NB4 (cell line): ENCODE measurements at regions not wholly inside any gene's neighbourhood (a gene's known extent, or its start where the extent isn't known, plus 50 kb on each side); places are given as distances from the start of the nearest gene placed in this dataset.

Experiments
- MYC ChIP-seq: IDR thresholded peaks from 2 replicates; pipeline ENCODE4 v1.6.1; 2011; ENCODE audit warnings: low read depth, low read length
- POLR2A ChIP-seq: IDR thresholded peaks from 2 replicates; pipeline ENCODE4 v1.6.1; 2011; ENCODE audit warnings: mild to moderate bottlenecking; ENCODE audit not compliant: insufficient read length; ENCODE audit errors: extremely low read depth
- TF ChIP-seq, protein P1 (sequence below): IDR thresholded peaks from one replicate; pipeline ENCODE4 v1.5.1; 2012; ENCODE audit warnings: low read depth, low read length

DNA sequence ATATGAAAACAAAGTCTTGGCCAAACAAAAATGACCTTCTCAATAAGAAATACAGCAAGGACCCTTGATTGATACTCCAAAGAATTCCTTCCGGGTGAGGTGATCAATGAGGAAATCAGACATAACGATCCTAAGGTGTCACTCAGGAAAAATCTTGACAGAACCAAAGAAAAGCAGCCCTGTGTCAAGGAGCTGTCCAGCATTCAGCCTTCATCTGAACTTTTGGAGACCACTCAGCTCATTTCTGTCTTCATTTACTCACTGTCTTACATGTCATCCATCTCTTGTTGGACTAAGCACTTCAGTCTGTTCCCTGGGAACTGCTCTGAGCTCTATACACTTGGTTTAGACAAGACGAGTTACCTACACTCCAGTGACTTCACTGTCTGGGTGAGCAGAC is 179.9 kb downstream of the GRIN2B start:
- TF ChIP-seq, protein P1, sequence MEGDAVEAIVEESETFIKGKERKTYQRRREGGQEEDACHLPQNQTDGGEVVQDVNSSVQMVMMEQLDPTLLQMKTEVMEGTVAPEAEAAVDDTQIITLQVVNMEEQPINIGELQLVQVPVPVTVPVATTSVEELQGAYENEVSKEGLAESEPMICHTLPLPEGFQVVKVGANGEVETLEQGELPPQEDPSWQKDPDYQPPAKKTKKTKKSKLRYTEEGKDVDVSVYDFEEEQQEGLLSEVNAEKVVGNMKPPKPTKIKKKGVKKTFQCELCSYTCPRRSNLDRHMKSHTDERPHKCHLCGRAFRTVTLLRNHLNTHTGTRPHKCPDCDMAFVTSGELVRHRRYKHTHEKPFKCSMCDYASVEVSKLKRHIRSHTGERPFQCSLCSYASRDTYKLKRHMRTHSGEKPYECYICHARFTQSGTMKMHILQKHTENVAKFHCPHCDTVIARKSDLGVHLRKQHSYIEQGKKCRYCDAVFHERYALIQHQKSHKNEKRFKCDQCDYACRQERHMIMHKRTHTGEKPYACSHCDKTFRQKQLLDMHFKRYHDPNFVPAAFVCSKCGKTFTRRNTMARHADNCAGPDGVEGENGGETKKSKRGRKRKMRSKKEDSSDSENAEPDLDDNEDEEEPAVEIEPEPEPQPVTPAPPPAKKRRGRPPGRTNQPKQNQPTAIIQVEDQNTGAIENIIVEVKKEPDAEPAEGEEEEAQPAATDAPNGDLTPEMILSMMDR = no peak
- TF ChIP-seq POLR2A = no peak
- TF ChIP-seq MYC = no peak
